HEK293 (cell line): ENCODE measurements at regions not wholly inside any gene's neighbourhood (a gene's known extent, or its start where the extent isn't known, plus 50 kb on each side); places are given as distances from the start of the nearest gene placed in this dataset.

ENCODE experiments used
- CTCF ChIA-PET: fragments of 350-600 bp; formaldehyde crosslinking; extraction: SDS; loops from one replicate; lab custom pipeline; 2021; ENCODE audit warnings: antibody characterized with exemption; lab: Yijun Ruan, JAX
- POLR2A ChIA-PET: fragments of 300-600 bp; formaldehyde crosslinking; extraction: SDS; loops from one replicate; lab custom pipeline; 2020; ENCODE audit warnings: antibody characterized with exemption, inconsistent platforms; lab: Yijun Ruan, JAX
- H3K27ac ChIP-seq: fragments of 200-500 bp; sonication (Bioruptor generic); 2 replicates; pipeline ENCODE4 v1.5.1; 2014; ENCODE audit warnings: low read depth, low read length, control low read depth, inconsistent platforms; ENCODE audit errors: extremely low read depth
- H3K36me3 ChIP-seq, 2 experiments: fragments of 200-500 bp in 1 of 2; sonication (Bioruptor generic) in 1 of 2; 1 replicate in 1 of 2; 2 replicates in 1 of 2; pipeline ENCODE4 v1.5.1; 2014 to 2017; ENCODE audit warnings: inconsistent platforms in 2 of 2, low read length in 2 of 2; ENCODE audit not compliant: control insufficient read depth in 2 of 2, insufficient read depth in 1 of 2
- H3K4me1 ChIP-seq: fragments of 200-500 bp; sonication (Bioruptor generic); 2 replicates; pipeline ENCODE4 v1.5.1; 2014; ENCODE audit warnings: mild to moderate bottlenecking, low read length, inconsistent platforms; ENCODE audit not compliant: control insufficient read depth, insufficient read depth
- H3K4me3 ChIP-seq: 2 replicates; pipeline ENCODE4 v1.5.1; 2011; ENCODE audit warnings: low read depth, mild to moderate bottlenecking, control low read depth, low read length, moderate library complexity
- H3K9me3 ChIP-seq: fragments of 200-500 bp; sonication (Bioruptor generic); 2 replicates; pipeline ENCODE4 v1.5.1; 2014; ENCODE audit warnings: low read depth, low read length, inconsistent platforms; ENCODE audit not compliant: control insufficient read depth, insufficient read depth
- BCL11A ChIP-seq: fragments of 450-650 bp; formaldehyde crosslinking; IDR thresholded peaks from 2 replicates; pipeline ENCODE4 v1.5.1; 2016; ENCODE audit warnings: low read depth, missing biosample characterization, missing genetic modification characterization
- GLI2 ChIP-seq: fragments of 450-650 bp; formaldehyde crosslinking; IDR thresholded peaks from 2 replicates; pipeline ENCODE4; 2017; ENCODE audit warnings: missing biosample characterization, missing genetic modification characterization, low read depth, borderline replicate concordance
- GLIS2 ChIP-seq: fragments of 450-650 bp; formaldehyde crosslinking; IDR thresholded peaks from 2 replicates; pipeline ENCODE4 v1.5.1; 2016; ENCODE audit warnings: missing biosample characterization, missing genetic modification characterization
- KLF10 ChIP-seq: fragments of 450-650 bp; IDR thresholded peaks from 2 replicates; pipeline ENCODE4 v1.5.1; 2018; ENCODE audit warnings: missing biosample characterization, mild to moderate bottlenecking, missing genetic modification characterization
- KLF8 ChIP-seq: fragments of 450-650 bp; formaldehyde crosslinking; IDR thresholded peaks from 2 replicates; pipeline ENCODE4 v1.5.1; 2016; ENCODE audit warnings: missing biosample characterization, missing genetic modification characterization
- OVOL3 ChIP-seq: fragments of 450-650 bp; formaldehyde crosslinking; IDR thresholded peaks from 2 replicates; pipeline ENCODE4 v1.5.1; 2016; ENCODE audit warnings: missing biosample characterization, missing genetic modification characterization
- PRDM1 ChIP-seq: fragments of 450-650 bp; formaldehyde crosslinking; IDR thresholded peaks from 2 replicates; pipeline ENCODE4; 2016; ENCODE audit warnings: missing biosample characterization, missing genetic modification characterization
- RBAK ChIP-seq: fragments of 450-650 bp; formaldehyde crosslinking; IDR thresholded peaks from 2 replicates; pipeline ENCODE4 v1.5.1; 2016; ENCODE audit warnings: missing biosample characterization, missing genetic modification characterization
- ZBTB10 ChIP-seq: fragments of 450-650 bp; formaldehyde crosslinking; IDR thresholded peaks from 2 replicates; pipeline ENCODE4 v1.5.1; 2016; ENCODE audit warnings: missing biosample characterization, missing genetic modification characterization
- ZFP37 ChIP-seq: fragments of 450-650 bp; formaldehyde crosslinking; IDR thresholded peaks from 2 replicates; pipeline ENCODE4 v1.5.1; 2016; ENCODE audit warnings: missing biosample characterization, missing genetic modification characterization
- ZNF112 ChIP-seq: fragments of 450-650 bp; formaldehyde crosslinking; IDR thresholded peaks from 2 replicates; pipeline ENCODE4 v1.5.0; 2017; ENCODE audit warnings: missing biosample characterization, missing genetic modification characterization
- ZNF140 ChIP-seq: fragments of 450-650 bp; formaldehyde crosslinking; IDR thresholded peaks from 2 replicates; pipeline ENCODE4 v1.5.1; 2016; ENCODE audit warnings: missing biosample characterization, missing genetic modification characterization
- ZNF221 ChIP-seq: fragments of 450-650 bp; formaldehyde crosslinking; IDR thresholded peaks from 2 replicates; pipeline ENCODE4 v1.5.1; 2017; ENCODE audit warnings: missing biosample characterization, missing genetic modification characterization, borderline replicate concordance
- ZNF239 ChIP-seq: fragments of 450-650 bp; formaldehyde crosslinking; IDR thresholded peaks from 2 replicates; pipeline ENCODE4 v1.5.1; 2016; ENCODE audit warnings: missing biosample characterization, missing genetic modification characterization
- ZNF280C ChIP-seq: fragments of 450-650 bp; formaldehyde crosslinking; IDR thresholded peaks from 2 replicates; pipeline ENCODE4 v1.5.1; 2016; ENCODE audit warnings: missing biosample characterization, missing genetic modification characterization
- ZNF354C ChIP-seq: fragments of 450-650 bp; formaldehyde crosslinking; IDR thresholded peaks from 2 replicates; pipeline ENCODE4 v1.5.1; 2016; ENCODE audit warnings: missing biosample characterization, missing genetic modification characterization, low read depth, borderline replicate concordance
- ZNF394 ChIP-seq: fragments of 450-650 bp; formaldehyde crosslinking; IDR thresholded peaks from 2 replicates; pipeline ENCODE4 v1.5.1; 2016; ENCODE audit warnings: missing biosample characterization, missing genetic modification characterization, mild to moderate bottlenecking, moderate library complexity, borderline replicate concordance
- ZNF433 ChIP-seq: fragments of 450-650 bp; formaldehyde crosslinking; IDR thresholded peaks from 2 replicates; pipeline ENCODE4 v1.5.1; 2016; ENCODE audit warnings: missing biosample characterization, missing genetic modification characterization, low read depth
- ZNF473 ChIP-seq: fragments of 450-650 bp; formaldehyde crosslinking; IDR thresholded peaks from 2 replicates; pipeline ENCODE4 v1.5.1; 2017; ENCODE audit warnings: missing biosample characterization, missing genetic modification characterization
- ZNF548 ChIP-seq: fragments of 450-650 bp; formaldehyde crosslinking; IDR thresholded peaks from 2 replicates; pipeline ENCODE4 v1.5.1; 2016; ENCODE audit warnings: missing biosample characterization, missing genetic modification characterization
- ZNF558 ChIP-seq: fragments of 450-650 bp; formaldehyde crosslinking; IDR thresholded peaks from 2 replicates; pipeline ENCODE4 v1.5.1; 2016; ENCODE audit warnings: missing biosample characterization, missing genetic modification characterization
- ZNF629 ChIP-seq: fragments of 450-650 bp; formaldehyde crosslinking; IDR thresholded peaks from 2 replicates; pipeline ENCODE4 v1.5.1; 2017; ENCODE audit warnings: missing biosample characterization, missing genetic modification characterization
- ZNF670 ChIP-seq: fragments of 450-650 bp; formaldehyde crosslinking; IDR thresholded peaks from 2 replicates; pipeline ENCODE4 v1.5.1; 2016; ENCODE audit warnings: missing biosample characterization, missing genetic modification characterization, low read depth
- ZNF707 ChIP-seq: fragments of 450-650 bp; formaldehyde crosslinking; IDR thresholded peaks from 2 replicates; pipeline ENCODE4 v1.5.1; 2016; ENCODE audit warnings: missing biosample characterization, missing genetic modification characterization
- ZNF76 ChIP-seq: fragments of 450-650 bp; formaldehyde crosslinking; IDR thresholded peaks from 2 replicates; pipeline ENCODE4; 2016; ENCODE audit warnings: low read depth, missing biosample characterization, missing genetic modification characterization, borderline replicate concordance
- ZNF776 ChIP-seq: fragments of 450-650 bp; formaldehyde crosslinking; IDR thresholded peaks from 2 replicates; pipeline ENCODE4 v1.5.0; 2017; ENCODE audit warnings: missing biosample characterization, missing genetic modification characterization, borderline replicate concordance
- ZNF777 ChIP-seq: fragments of 450-650 bp; formaldehyde crosslinking; IDR thresholded peaks from 2 replicates; pipeline ENCODE4 v1.5.1; 2017; ENCODE audit warnings: missing biosample characterization, missing genetic modification characterization, borderline replicate concordance
- ZNF791 ChIP-seq: fragments of 450-650 bp; formaldehyde crosslinking; IDR thresholded peaks from 2 replicates; pipeline ENCODE4 v1.5.1; 2016; ENCODE audit warnings: missing biosample characterization, missing genetic modification characterization
- ZSCAN16 ChIP-seq: fragments of 450-650 bp; formaldehyde crosslinking; IDR thresholded peaks from 2 replicates; pipeline ENCODE4 v1.5.1; 2016; ENCODE audit warnings: missing biosample characterization, missing genetic modification characterization
- TF ChIP-seq, protein P1 (sequence below): fragments of 450-650 bp; formaldehyde crosslinking; IDR thresholded peaks from 2 replicates; pipeline ENCODE4 v1.5.1; 2016; ENCODE audit warnings: missing biosample characterization, missing genetic modification characterization, low read depth

GRCh38 chr2:175832866-175833265, 169.2 kb downstream of the LNPK start:
- Histone ChIP-seq H3K4me3 (no peak overlapping the region), H3K36me3 (no peaks in the 10 kb centered on the region), H3K4me1 (0 out of 2 replicates have a peak, but pooled peaks cover 3% of the 10 kb centered on the region), H3K9me3 (no peaks in the 10 kb centered on the region), H3K27ac (no peak overlapping the region)
- TF ChIP-seq ZNF140 (tag by site-specific recombination) (no peak), ZNF221 (tag by site-specific recombination) (no peak), OVOL3 (tag by site-specific recombination) (no peak), BCL11A (tag by site-specific recombination) (no peak), ZNF791 (tag by site-specific recombination) (no peak), ZNF548 (tag by site-specific recombination) (no peak), ZNF280C (tag by site-specific recombination) (no peak), ZNF354C (tag by site-specific recombination) (no peak), ZNF112 (tag by site-specific recombination) (no peak), KLF8 (no peak), RBAK (tag by site-specific recombination) (no peak), ZNF707 (tag by site-specific recombination) (no peak), GLIS2 (tag by site-specific recombination) (no peak), ZNF76 (no peak), ZNF776 (no peak), ZNF558 (tag by site-specific recombination) (no peak)
- TF ChIP-seq, protein P1, sequence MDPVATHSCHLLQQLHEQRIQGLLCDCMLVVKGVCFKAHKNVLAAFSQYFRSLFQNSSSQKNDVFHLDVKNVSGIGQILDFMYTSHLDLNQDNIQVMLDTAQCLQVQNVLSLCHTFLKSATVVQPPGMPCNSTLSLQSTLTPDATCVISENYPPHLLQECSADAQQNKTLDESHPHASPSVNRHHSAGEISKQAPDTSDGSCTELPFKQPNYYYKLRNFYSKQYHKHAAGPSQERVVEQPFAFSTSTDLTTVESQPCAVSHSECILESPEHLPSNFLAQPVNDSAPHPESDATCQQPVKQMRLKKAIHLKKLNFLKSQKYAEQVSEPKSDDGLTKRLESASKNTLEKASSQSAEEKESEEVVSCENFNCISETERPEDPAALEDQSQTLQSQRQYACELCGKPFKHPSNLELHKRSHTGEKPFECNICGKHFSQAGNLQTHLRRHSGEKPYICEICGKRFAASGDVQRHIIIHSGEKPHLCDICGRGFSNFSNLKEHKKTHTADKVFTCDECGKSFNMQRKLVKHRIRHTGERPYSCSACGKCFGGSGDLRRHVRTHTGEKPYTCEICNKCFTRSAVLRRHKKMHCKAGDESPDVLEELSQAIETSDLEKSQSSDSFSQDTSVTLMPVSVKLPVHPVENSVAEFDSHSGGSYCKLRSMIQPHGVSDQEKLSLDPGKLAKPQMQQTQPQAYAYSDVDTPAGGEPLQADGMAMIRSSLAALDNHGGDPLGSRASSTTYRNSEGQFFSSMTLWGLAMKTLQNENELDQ (tag by site-specific recombination), result no peak
- POLR2A ChIA-PET, result no interaction called here
- CTCF ChIA-PET, result no interaction called here

- no peak for TF ChIP-seq GLIS2 (tag by site-specific recombination)
- no peak for TF ChIP-seq ZFP37 (tag by site-specific recombination)
- TF ChIP-seq GLI2 (tag by site-specific recombination), result no peak
- no peak for TF ChIP-seq RBAK (tag by site-specific recombination)
- TF ChIP-seq ZNF473 (tag by site-specific recombination), result no peak
- TF ChIP-seq ZSCAN16 (tag by site-specific recombination), result no peak
- TF ChIP-seq ZNF239 (tag by site-specific recombination), result no peak
- no peak for TF ChIP-seq ZNF629
- no peak for TF ChIP-seq KLF10 (tag by site-specific recombination)
- no peak for TF ChIP-seq ZNF777 (tag by site-specific recombination)
- no peak for TF ChIP-seq ZNF670
- no peak for TF ChIP-seq ZNF394 (tag by site-specific recombination)
- TF ChIP-seq PRDM1 (tag by site-specific recombination), result no peak
- no peak for TF ChIP-seq ZNF433 (tag by site-specific recombination)
- no peak for TF ChIP-seq ZBTB10 (tag by site-specific recombination)
- CTCF ChIA-PET, result no interaction called here
- POLR2A ChIA-PET, result no interaction called here
These were observed 172.3 kb downstream of the LNPK start for GRCh38 chr2:175829741-175830140.

More at GRCh38 chr2:175829741-175830140, 172.3 kb downstream of the LNPK start:
- H3K36me3 ChIP-seq, result no peaks in the 10 kb centered on the region
- no peak overlapping the region for H3K4me3 ChIP-seq
- no peak overlapping the region for H3K27ac ChIP-seq
- H3K9me3 ChIP-seq, result no peaks in the 10 kb centered on the region; the same call in 1 of the 2 replicates
- H3K4me1 ChIP-seq, result no peaks in the 10 kb centered on the region
